ENCODE measurements at regions not wholly inside any gene's neighbourhood (a gene's known extent, or its start where the extent isn't known, plus 50 kb on each side); places are given as distances from the start of the nearest gene placed in this dataset.
"Not testable (repeated sequence)": the region's sequence is repeated elsewhere in the genome, so short reads cannot be mapped to it uniquely, and the experiment has no call there.

GRCh38 chr17:45592433-45592923, 102.0 kb upstream of the PLEKHM1 start:
- peak; percentile 49 for DNase-seq

DNA sequence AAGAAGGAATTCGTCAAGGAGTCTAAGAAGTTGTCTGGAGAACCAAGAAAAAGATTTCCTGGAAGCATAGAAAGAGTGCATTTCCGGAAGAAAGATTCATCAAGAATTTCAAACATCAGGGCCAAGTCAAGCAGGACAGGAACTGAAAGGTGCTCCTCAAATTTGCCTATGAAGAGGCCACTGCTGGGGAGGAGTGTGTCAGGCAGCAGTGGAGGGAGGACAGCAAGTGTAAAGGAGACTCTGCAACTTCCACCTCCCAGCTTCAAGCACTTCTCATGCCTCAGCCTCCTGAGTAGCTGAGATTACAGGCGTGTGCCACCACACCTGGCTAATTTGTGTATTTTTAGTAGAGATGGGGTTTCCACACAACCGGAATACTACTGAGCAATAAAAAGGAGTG, 105.8 kb upstream of the PLEKHM1 start:
- DNase-seq: not testable (repeated sequence)

- not testable (repeated sequence) for DNase-seq
Measured at GRCh38 chr17:45600052-45601012, 109.8 kb upstream of the PLEKHM1 start.

DNA sequence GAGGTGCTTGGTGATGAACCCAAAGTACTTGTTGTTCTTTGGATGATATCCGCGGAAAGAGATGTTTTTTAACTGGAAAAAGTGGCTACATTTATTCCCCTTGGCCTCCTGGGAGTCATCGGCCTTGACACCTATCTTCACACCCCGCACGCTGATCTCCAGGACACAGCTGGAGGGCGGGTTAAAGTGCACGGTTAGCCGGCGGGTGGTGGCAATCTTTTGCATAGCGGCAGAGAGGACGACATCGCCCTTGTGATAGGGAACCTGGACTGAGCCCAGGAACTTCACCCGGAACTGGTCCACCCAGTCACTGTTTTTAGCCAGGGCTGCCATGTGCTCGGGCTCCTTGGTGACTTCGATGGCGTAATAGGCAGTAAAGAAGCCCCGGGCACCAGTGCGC, 110.5 kb upstream of the PLEKHM1 start:
- DNase-seq: not testable (repeated sequence)

DNA sequence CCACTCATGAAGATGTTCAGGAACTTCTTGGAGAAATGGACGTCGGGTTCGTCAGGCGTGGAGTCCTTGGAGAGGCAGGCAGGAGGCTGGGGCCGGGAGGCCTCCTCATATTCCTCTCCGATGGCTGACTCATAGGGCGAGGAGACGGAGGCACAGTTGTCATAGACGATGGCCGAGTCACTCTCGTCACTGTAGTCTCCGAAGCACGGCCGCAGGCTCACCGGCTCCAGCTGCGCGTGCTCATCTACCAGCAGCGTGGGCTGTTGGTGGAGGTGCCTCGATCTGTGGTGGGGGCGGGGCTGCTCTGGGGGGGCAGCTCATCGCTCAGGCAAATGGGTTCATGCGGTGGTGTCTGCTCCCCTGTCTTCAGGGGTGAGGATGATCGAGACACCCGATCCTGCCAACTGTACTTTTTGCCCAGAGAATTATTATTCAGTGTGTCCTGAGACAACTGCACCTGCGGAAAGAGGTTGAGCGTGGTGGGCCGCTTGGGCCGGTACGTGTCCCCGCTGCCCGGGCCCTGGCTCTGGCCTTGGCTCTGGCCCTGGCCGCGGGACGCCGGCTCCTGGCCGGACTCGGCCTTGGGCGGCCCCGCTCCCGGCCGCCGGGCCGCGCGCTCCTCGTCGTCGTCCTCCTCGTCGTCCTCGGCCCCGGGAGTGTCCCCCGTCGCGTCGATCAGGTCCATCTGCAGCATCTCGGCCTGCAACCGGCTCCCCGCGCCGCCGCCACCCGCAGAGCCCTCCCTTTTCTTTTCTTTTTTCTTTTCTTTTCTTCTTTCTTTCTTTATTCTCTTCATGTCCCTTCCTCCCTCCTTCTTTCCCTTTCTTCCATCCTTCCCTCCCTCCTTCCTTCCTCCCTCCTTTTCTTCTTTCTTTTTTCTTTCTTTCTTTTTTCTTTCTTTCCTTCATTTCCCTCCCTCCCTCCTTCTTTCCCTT, 111.4 kb upstream of the PLEKHM1 start:
- not testable (repeated sequence) for DNase-seq

DNA sequence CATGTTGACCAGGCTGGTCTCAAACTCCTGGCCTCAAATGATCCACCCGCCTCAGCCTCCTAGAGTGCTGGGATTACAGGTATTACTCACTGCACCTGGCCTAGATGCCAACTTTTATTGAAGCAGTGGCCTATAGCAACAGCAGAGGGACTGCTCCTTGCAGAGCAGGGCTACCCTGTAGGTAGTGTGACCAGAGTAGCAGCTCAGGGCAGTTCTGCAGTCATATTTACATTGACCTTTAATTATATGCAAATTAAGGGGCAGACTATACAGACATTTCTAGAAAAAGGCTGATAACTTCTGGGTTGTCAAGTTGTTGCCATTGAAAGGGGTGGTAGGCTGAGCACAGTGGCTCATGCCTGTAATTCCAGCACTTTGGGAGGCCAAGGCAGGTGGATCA, 115.2 kb upstream of the PLEKHM1 start:
- DNase-seq: not testable (repeated sequence)

DNA sequence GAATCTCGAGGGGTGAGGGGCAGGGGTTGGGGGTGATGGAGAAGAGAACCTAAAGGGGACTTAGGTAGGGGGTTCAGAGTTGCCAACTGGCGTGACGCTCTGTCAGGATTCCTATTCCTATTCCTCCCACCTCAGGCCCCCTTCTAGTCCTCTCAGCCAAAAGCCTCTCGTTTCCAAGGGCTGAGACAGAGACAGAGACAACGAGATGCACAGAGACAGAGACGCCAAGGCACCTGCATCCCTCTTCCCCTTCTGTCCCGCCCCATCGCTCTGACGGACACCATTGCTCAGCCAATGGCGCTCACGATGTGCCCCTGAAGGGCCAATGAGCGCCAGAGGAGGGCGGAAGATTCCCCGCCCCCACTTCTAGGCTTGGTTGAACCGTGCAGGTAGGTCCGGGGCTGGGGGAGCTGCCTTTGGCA, 129.5 kb upstream of the PLEKHM1 start:
- peak; percentile 53 for DNase-seq

DNA sequence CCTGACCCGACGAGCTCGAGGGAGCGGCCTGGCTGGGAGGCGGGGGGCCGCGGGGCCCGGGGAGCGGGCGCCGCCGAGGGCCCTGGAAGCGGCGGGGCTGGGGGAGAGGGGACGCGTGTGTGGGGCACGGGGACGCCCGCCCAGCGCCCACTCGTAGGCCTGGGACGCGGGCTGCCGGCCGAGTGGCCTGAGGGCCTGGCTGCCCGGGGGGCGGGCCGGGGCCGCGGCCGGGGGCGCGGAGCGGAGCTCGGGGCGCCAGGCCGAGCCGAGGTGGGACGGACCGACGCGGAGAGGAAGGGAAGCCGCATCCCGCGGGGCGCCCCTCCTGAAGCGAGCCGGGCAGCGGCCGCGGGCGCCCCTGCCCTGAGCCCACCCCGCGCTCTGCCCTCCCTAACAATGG, 129.9 kb upstream of the PLEKHM1 start:
- not testable (repeated sequence) for DNase-seq

GRCh38 chr17:45621087-45621486, 130.6 kb upstream of the PLEKHM1 start:
- DNase-seq: not testable (repeated sequence)

DNA sequence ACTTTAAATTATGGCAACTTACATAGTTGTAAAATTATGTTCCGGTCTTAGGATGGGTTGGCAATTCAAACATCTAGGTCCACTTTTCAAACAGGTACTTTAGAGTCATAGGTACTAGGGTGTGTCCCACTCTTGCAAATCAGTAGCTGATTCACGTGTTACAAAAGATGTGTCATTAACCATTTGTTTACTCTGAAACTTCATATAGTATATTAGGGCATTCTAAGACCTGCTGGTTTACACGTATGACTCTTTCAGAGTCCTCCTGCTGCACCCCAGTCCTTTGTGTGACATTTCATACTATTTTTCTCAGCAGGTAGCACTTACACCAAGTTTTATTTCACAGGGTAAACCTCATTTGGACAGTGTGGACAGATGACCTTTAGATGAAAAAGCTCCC, 131.8 kb upstream of the PLEKHM1 start:
- DNase-seq: not testable (repeated sequence)

DNA sequence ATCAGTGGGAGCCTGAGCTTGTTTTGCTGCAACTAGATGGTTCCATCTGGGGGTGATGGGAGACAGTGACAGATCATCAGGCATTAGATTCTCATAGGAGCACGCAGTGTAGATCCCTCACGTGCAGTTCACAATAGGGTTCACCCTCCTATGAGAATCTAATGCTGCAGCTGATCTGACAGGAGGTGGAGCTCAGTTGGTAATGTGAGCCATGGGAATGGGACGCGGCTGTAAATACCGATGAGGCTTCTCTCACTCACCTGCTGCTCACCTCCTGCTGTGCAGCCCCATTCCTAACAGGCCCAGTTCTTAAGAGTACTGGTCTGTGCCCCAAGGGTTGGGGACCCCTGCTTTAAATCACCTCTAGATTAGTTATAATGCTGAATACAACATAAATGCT, 137.5 kb upstream of the PLEKHM1 start:
- no peak for DNase-seq

DNA sequence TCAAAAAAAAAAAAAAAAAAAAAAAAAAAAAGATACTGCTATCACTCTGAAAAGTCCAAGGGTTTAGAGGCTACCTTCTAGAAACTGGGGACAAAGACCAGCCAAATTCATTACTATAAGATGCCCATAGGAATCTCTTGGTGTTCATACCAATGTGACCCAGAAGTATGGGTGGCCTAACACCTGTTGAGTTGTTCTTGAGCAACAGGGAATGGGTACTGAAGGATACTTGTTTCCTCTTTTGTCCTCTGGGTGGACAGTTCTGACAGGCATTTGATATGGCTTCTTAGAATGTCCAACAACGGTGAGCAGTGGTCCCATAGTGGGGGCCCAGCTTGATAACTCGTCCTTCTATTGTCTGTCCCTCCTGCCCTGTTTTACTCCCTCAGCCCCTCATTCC, 141.4 kb upstream of the PLEKHM1 start:
- no peak for DNase-seq

- DNase-seq: no peak
Measured at GRCh38 chr17:45639297-45639849, 144.7 kb upstream of the CRHR1 start.

DNA sequence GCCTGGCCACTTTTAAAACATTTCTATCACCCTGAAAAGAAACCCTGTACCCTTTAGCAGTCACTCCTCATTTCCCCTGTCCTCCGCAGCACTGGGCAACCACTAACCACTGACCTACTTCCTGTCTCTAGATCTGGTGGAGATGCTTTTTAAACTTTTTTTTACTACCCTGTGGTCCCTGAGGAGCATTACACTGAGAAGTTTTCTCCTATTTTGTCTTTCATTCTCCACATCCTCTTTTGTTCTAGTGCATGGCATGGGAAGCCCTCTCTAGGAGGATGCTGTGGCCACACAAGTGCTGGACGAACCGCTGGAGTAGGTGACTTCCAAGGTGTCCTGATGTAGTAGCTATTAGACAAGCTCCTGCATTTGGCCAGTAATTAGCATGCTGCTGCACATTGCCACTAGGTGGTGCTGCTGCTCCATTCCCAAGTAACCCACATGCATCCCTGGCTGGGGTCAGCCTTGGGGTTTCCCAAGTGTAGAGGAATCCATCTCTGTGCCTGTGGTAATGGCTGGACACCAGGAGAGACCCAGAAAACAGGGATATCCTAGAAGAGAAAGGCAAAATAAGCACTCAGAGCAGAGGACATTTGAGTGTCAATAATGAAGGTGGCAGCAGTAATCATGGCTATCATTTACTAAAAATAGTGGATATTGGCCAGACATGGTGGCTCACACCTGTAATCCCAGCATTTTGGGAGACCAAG, 143.8 kb upstream of the CRHR1 start:
- peak; percentile 75 for DNase-seq

GRCh38 chr17:45641541-45641940, 142.6 kb upstream of the CRHR1 start:
- no peak for DNase-seq

GRCh38 chr17:45643591-45643990, 140.5 kb upstream of the CRHR1 start:
- DNase-seq: no peak

DNA sequence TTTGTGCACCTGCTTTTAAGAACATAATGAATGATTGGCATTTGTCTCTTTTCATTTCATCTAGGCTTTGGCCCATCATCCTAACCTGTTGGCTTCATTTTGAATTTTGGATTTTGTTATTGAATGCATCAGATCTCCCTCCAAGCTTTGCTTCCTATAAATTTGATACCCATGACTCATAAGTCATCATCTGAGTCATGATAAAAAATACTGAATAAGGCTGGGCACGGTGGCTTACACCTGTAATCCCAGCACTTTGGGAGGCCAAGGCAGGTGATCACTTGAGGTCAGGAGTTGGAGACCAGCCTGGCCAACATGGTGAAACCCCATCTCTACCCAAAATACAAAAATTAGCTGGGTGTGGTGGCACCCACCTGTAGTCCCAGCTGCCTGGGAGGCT, 139.5 kb upstream of the CRHR1 start:
- DNase-seq: not testable (repeated sequence)

GRCh38 chr17:45645330-45645729, 138.8 kb upstream of the CRHR1 start:
- DNase-seq: no peak

- no peak for DNase-seq
Measured at GRCh38 chr17:45646288-45646988, 137.7 kb upstream of the CRHR1 start.

- DNase-seq: no peak
Measured at GRCh38 chr17:45648642-45649041, 135.5 kb upstream of the CRHR1 start.

DNA sequence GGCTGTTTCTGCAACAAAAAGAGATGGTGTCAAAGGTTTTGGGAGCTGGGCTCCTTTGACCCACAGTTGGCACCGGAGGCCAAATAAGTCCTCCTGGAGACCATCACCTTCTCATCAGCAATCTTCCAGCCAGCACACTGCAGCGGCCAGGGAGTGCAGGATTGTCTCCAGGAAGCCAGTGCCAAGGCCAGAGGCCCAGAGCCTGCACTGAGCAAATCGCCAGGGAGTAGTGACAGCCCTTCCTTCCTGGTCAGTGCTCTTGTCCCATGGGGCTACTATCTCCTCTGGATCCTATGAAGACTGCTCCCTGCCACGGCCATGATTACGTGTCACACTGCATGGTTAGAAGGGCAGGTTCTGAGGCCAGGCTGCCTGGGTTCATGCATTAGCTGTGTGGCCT, 134.3 kb upstream of the CRHR1 start:
- DNase-seq: no peak

DNA sequence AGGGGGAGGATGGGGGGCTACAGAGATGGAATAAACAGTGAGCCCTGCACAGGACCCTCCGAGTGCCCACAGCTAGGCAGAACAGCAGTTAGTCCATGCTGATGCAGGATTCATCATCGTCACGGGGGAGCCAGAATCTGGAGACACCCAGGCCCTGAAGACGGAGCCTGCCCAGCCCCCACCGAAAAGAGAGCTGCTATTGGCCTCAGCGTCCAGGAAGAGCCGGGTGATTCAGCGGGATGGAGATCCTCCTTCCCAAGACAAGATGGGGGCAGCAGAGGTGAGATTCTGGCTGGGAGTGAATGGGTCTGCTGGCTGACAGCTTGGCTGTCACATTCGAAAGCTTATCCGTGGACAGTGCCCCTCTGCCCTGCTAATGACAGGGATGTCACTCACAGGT, 133.6 kb upstream of the CRHR1 start:
- DNase-seq: no peak
